ENCODE measurements at regions not wholly inside any gene's neighbourhood (a gene's known extent, or its start where the extent isn't known, plus 50 kb on each side); places are given as distances from the start of the nearest gene placed in this dataset.

DNA sequence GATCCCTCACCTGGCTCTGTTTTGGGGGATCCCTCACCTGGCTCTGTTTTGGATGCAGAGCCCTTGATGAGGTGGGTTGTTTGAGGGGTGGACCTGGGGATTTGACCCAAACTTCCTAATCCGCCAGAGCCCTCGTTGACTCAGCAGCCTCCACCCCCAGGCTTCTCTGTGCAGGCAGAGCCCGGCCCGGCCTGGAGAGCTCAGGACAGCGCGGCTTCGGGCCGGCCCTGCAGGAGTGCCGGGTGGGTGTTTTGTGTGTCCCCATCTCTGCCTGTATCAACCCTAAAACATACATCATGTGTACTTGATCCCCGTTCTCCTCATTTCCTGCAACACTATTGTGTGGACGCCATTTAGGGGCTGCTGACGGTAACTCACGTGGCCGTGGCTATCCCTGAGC is 124.2 kb downstream of the SIK1 start:
- peaks cover 56% of the 10 kb centered on the region for H3K4me1 ChIP-seq (ENCODE audit: low read length)
- no peak for TF ChIP-seq CTCF (IDR thresholded peaks at IDR 0.05; ENCODE audit: low read depth, low read length)
- TF ChIP-seq EZH2phosphoT487 (IDR thresholded peaks at IDR 0.05; ENCODE audit: low read depth): no peak
- no peak overlapping the region for H3K9ac ChIP-seq (ENCODE audit: low read length)
- H4K20me1 ChIP-seq (ENCODE audit: insufficient read depth, low read length): no peaks in the 10 kb centered on the region
- no peaks in the 10 kb centered on the region for H3K27me3 ChIP-seq (ENCODE audit: low read depth, low read length)
- no peaks in the 10 kb centered on the region for H3K79me2 ChIP-seq (ENCODE audit: low read length)
- H2AFZ ChIP-seq (ENCODE audit: low read depth, low read length): no peak overlapping the region
- peaks cover 3% of the 10 kb centered on the region for H3K36me3 ChIP-seq (replicated peaks; ENCODE audit: low read depth, low read length)
- H3K27ac ChIP-seq (ENCODE audit: low read length): no peak overlapping the region
- H3K4me3 ChIP-seq (ENCODE audit: low read length): no peak overlapping the region
- H3K4me2 ChIP-seq (ENCODE audit: low read length): no peak overlapping the region
- no peaks in the 10 kb centered on the region for H3K9me3 ChIP-seq (ENCODE audit: insufficient read depth, low read length)

DNA sequence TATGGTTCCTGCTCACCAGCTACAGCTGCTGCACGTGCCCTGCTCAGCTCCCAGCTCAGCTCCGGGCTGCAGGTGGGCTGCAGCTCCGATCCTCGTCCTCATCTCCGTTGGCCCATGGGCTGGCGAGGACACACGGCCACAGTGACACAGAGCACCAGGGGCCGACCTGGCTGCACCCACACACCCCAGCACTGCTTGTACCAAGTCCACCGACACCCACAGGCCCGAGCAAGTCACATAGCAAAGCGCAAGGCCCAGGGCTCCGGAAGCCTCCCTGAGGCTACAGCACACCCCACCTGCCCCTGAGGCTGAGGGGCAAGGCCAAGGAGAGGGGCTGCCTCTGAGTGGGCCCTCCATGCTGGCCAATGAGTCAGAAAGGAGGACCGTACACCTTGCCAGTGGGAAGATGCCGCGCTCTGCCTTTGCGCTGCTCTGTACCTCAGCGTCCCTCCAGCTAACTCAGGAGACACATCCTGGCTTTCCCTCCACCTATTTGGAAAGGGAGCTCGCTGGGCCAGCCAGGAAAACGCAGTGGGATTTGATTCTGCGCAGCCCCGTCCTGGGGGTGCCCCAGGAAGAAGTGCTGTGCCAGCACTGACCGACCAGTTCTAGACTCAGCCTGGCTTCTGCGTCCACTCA is 124.8 kb downstream of the SIK1 start:
- Histone ChIP-seq H3K27ac (ENCODE audit: low read length) (no peak overlapping the region), H3K4me1 (ENCODE audit: low read length) (peaks cover 56% of the 10 kb centered on the region), H3K79me2 (ENCODE audit: low read length) (no peaks in the 10 kb centered on the region), H3K9ac (ENCODE audit: low read length) (no peak overlapping the region), H3K4me3 (ENCODE audit: low read length) (no peak overlapping the region), H3K9me3 (ENCODE audit: insufficient read depth, low read length) (no peaks in the 10 kb centered on the region), H3K4me2 (ENCODE audit: low read length) (no peak overlapping the region), H4K20me1 (ENCODE audit: insufficient read depth, low read length) (no peaks in the 10 kb centered on the region), H2AFZ (ENCODE audit: low read depth, low read length) (no peak overlapping the region), H3K27me3 (ENCODE audit: low read depth, low read length) (no peaks in the 10 kb centered on the region), H3K36me3 (replicated peaks; ENCODE audit: low read depth, low read length) (peaks cover 3% of the 10 kb centered on the region)
- TF ChIP-seq CTCF (IDR thresholded peaks at IDR 0.05; ENCODE audit: low read depth, low read length) (no peak), EZH2phosphoT487 (IDR thresholded peaks at IDR 0.05; ENCODE audit: low read depth) (no peak)

- Histone ChIP-seq H3K27me3 (ENCODE audit: low read depth, low read length) (no peaks in the 10 kb centered on the region), H3K4me1 (ENCODE audit: low read length) (peaks cover 56% of the 10 kb centered on the region), H3K9me3 (ENCODE audit: insufficient read depth, low read length) (no peaks in the 10 kb centered on the region), H3K4me3 (ENCODE audit: low read length) (no peak overlapping the region), H3K4me2 (ENCODE audit: low read length) (no peak overlapping the region), H2AFZ (ENCODE audit: low read depth, low read length) (no peak overlapping the region), H3K9ac (ENCODE audit: low read length) (no peak overlapping the region), H4K20me1 (ENCODE audit: insufficient read depth, low read length) (no peaks in the 10 kb centered on the region), H3K36me3 (replicated peaks; ENCODE audit: low read depth, low read length) (peaks cover 3% of the 10 kb centered on the region), H3K79me2 (ENCODE audit: low read length) (no peaks in the 10 kb centered on the region), H3K27ac (ENCODE audit: low read length) (no peak overlapping the region)
- TF ChIP-seq EZH2phosphoT487 (IDR thresholded peaks at IDR 0.05; ENCODE audit: low read depth) (no peak), CTCF (IDR thresholded peaks at IDR 0.05; ENCODE audit: low read depth, low read length) (no peak)
Observed at GRCh38 chr21:43301409-43302061, 125.4 kb downstream of the SIK1 start.

GRCh38 chr21:43300496-43301408 is 126.2 kb downstream of the SIK1 start:
- Histone ChIP-seq H3K27me3 (ENCODE audit: low read depth, low read length) (peaks cover 3% of the 10 kb centered on the region; the same call in 1 of the 2 replicates), H3K4me3 (ENCODE audit: low read length) (no peak overlapping the region), H3K9ac (ENCODE audit: low read length) (no peak overlapping the region), H3K36me3 (replicated peaks; ENCODE audit: low read depth, low read length) (peaks cover 6% of the 10 kb centered on the region), H3K4me2 (ENCODE audit: low read length) (no peak overlapping the region), H3K79me2 (ENCODE audit: low read length) (no peaks in the 10 kb centered on the region), H2AFZ (ENCODE audit: low read depth, low read length) (no peak overlapping the region), H3K4me1 (ENCODE audit: low read length) (peaks cover 51% of the 10 kb centered on the region), H4K20me1 (ENCODE audit: insufficient read depth, low read length) (no peaks in the 10 kb centered on the region), H3K9me3 (ENCODE audit: insufficient read depth, low read length) (no peaks in the 10 kb centered on the region), H3K27ac (ENCODE audit: low read length) (no peak overlapping the region)
- TF ChIP-seq CTCF (IDR thresholded peaks at IDR 0.05; ENCODE audit: low read depth, low read length) (no peak), EZH2phosphoT487 (IDR thresholded peaks at IDR 0.05; ENCODE audit: low read depth) (no peak)
